HCT116 (cell line): ENCODE measurements at regions not wholly inside any gene's neighbourhood (a gene's known extent, or its start where the extent isn't known, plus 50 kb on each side); places are given as distances from the start of the nearest gene placed in this dataset.

ENCODE experiments used
- CEBPB ChIP-seq: IDR thresholded peaks from 2 replicates; pipeline ENCODE4 v1.6.1; 2012; ENCODE audit warnings: low read depth
- EZH2 ChIP-seq: fragments of 200-600 bp; sonication (generic); IDR thresholded peaks from 2 replicates; pipeline ENCODE4 v1.6.1; 2017; ENCODE audit warnings: antibody characterized with exemption, mixed run types
- FOSL1 ChIP-seq: IDR thresholded peaks from 2 replicates; pipeline ENCODE4 v1.6.1; 2012; ENCODE audit warnings: low read depth
- JUND ChIP-seq: IDR thresholded peaks from 2 replicates; pipeline ENCODE4 v1.6.1; 2012
- MAX ChIP-seq: IDR thresholded peaks from 2 replicates; pipeline ENCODE4 v1.6.1; 2012
- POLR2A ChIP-seq: IDR thresholded peaks from 2 replicates; pipeline ENCODE4 v1.7.0; 2011; ENCODE audit warnings: borderline replicate concordance; ENCODE audit not compliant: insufficient read depth, insufficient read length; ENCODE audit errors: extremely low read depth
- POLR2AphosphoS5 ChIP-seq: IDR thresholded peaks from 2 replicates; pipeline ENCODE4 v1.6.1; 2011; ENCODE audit warnings: mild to moderate bottlenecking, low read depth, low read length, moderate library complexity
- RAD21 ChIP-seq: IDR thresholded peaks from 2 replicates; pipeline ENCODE4 v1.6.1; 2012; ENCODE audit warnings: low read depth, mild to moderate bottlenecking
- SIN3A ChIP-seq: IDR thresholded peaks from 2 replicates; pipeline ENCODE4 v1.6.1; 2012; ENCODE audit warnings: low read depth
- YY1 ChIP-seq: IDR thresholded peaks from 2 replicates; pipeline ENCODE4 v1.6.1; 2011; ENCODE audit warnings: low read length, low read depth, moderate library complexity, mild to moderate bottlenecking; ENCODE audit not compliant: insufficient replicate concordance; ENCODE audit errors: extremely low read depth
- ZBTB33 ChIP-seq: IDR thresholded peaks from 2 replicates; pipeline ENCODE4 v1.6.1; 2011; ENCODE audit warnings: mild to moderate bottlenecking, low read length, moderate library complexity; ENCODE audit not compliant: insufficient replicate concordance; ENCODE audit errors: extremely low read depth
- TF ChIP-seq, protein P1 (sequence below), 3 experiments: fragments of 200-600 bp in 1 of 3; sonication (generic) in 1 of 3; IDR thresholded peaks in 2 of 3; conservative IDR thresholded peaks in 1 of 3; 2 replicates each; pipeline ENCODE4 v1.5.1; 2012 to 2017; ENCODE audit warnings: low read depth in 2 of 3, low read length in 2 of 3, antibody characterized with exemption in 1 of 3, borderline replicate concordance in 1 of 3, control low read depth in 1 of 3, mild to moderate bottlenecking in 1 of 3, mixed read lengths in 1 of 3, mixed run types in 1 of 3, moderate library complexity in 1 of 3; ENCODE audit not compliant: insufficient read depth in 1 of 3
- TF ChIP-seq, protein P2 (sequence below): IDR thresholded peaks from 2 replicates; pipeline ENCODE4 v1.6.1; 2012; ENCODE audit warnings: low read depth

- TF ChIP-seq POLR2AphosphoS5 (no peak), MAX (no peak), SIN3A (no peak), JUND (no peak), POLR2A (no peak), CEBPB (no peak), FOSL1 (no peak), ZBTB33 (no peak), RAD21 (no peak), EZH2 (no peak), YY1 (no peak)
- TF ChIP-seq, protein P1, sequence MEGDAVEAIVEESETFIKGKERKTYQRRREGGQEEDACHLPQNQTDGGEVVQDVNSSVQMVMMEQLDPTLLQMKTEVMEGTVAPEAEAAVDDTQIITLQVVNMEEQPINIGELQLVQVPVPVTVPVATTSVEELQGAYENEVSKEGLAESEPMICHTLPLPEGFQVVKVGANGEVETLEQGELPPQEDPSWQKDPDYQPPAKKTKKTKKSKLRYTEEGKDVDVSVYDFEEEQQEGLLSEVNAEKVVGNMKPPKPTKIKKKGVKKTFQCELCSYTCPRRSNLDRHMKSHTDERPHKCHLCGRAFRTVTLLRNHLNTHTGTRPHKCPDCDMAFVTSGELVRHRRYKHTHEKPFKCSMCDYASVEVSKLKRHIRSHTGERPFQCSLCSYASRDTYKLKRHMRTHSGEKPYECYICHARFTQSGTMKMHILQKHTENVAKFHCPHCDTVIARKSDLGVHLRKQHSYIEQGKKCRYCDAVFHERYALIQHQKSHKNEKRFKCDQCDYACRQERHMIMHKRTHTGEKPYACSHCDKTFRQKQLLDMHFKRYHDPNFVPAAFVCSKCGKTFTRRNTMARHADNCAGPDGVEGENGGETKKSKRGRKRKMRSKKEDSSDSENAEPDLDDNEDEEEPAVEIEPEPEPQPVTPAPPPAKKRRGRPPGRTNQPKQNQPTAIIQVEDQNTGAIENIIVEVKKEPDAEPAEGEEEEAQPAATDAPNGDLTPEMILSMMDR (IDR thresholded peaks at IDR 0.05 in 2 of 3, conservative IDR thresholded peaks at IDR 0.05 in 1 of 3; ENCODE audit: borderline replicate concordance in 1 of 3, insufficient read depth in 1 of 3, low read depth in 2 of 3, low read length in 2 of 3): no peak
- TF ChIP-seq, protein P2, sequence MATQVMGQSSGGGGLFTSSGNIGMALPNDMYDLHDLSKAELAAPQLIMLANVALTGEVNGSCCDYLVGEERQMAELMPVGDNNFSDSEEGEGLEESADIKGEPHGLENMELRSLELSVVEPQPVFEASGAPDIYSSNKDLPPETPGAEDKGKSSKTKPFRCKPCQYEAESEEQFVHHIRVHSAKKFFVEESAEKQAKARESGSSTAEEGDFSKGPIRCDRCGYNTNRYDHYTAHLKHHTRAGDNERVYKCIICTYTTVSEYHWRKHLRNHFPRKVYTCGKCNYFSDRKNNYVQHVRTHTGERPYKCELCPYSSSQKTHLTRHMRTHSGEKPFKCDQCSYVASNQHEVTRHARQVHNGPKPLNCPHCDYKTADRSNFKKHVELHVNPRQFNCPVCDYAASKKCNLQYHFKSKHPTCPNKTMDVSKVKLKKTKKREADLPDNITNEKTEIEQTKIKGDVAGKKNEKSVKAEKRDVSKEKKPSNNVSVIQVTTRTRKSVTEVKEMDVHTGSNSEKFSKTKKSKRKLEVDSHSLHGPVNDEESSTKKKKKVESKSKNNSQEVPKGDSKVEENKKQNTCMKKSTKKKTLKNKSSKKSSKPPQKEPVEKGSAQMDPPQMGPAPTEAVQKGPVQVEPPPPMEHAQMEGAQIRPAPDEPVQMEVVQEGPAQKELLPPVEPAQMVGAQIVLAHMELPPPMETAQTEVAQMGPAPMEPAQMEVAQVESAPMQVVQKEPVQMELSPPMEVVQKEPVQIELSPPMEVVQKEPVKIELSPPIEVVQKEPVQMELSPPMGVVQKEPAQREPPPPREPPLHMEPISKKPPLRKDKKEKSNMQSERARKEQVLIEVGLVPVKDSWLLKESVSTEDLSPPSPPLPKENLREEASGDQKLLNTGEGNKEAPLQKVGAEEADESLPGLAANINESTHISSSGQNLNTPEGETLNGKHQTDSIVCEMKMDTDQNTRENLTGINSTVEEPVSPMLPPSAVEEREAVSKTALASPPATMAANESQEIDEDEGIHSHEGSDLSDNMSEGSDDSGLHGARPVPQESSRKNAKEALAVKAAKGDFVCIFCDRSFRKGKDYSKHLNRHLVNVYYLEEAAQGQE: no peak
Observed at GRCh38 chr7:153701678-153702077, 350.5 kb upstream of the DPP6 start.
